HUES6 (cell line): ENCODE measurements at regions not wholly inside any gene's neighbourhood (a gene's known extent, or its start where the extent isn't known, plus 50 kb on each side); places are given as distances from the start of the nearest gene placed in this dataset.

ENCODE experiments used
- H3K27ac ChIP-seq: 2 replicates; pipeline ENCODE4 v1.7.0; 2013; ENCODE audit warnings: low read depth, mild to moderate bottlenecking, low read length, inconsistent platforms
- H3K27me3 ChIP-seq: 2 replicates; pipeline ENCODE4 v1.6.1; 2013; ENCODE audit warnings: low read length; ENCODE audit not compliant: control insufficient read depth, insufficient read depth
- H3K36me3 ChIP-seq: 2 replicates; pipeline ENCODE4 v1.6.1; 2013; ENCODE audit warnings: low read length; ENCODE audit not compliant: control insufficient read depth, insufficient read depth
- H3K4me1 ChIP-seq: 2 replicates; pipeline ENCODE4 v1.6.1; 2013; ENCODE audit warnings: low read length; ENCODE audit not compliant: control insufficient read depth, insufficient read depth
- H3K4me3 ChIP-seq: 2 replicates; pipeline ENCODE4 v1.5.1; 2013; ENCODE audit warnings: low read depth, low read length
- H3K9ac ChIP-seq: one replicate; pipeline ENCODE4 v1.6.1; 2013; ENCODE audit warnings: mild to moderate bottlenecking, low read length
- H3K9me3 ChIP-seq: 2 replicates; pipeline ENCODE4 v1.6.1; 2013; ENCODE audit warnings: low read depth, low read length; ENCODE audit not compliant: control insufficient read depth, insufficient read depth

- no peaks in the 10 kb centered on the region for H3K27me3 ChIP-seq
- no peaks in the 10 kb centered on the region for H3K9me3 ChIP-seq
- H3K9ac ChIP-seq = no peak overlapping the region
- no peak overlapping the region for H3K27ac ChIP-seq
- H3K4me3 ChIP-seq = no peak overlapping the region
- H3K4me1 ChIP-seq = no peaks in the 10 kb centered on the region
- H3K36me3 ChIP-seq = no peaks in the 10 kb centered on the region
Measured at GRCh38 chr5:89484962-89485361, 602.0 kb upstream of the MEF2C start.

- no peak overlapping the region for H3K4me3 ChIP-seq
- H3K4me1 ChIP-seq = no peaks in the 10 kb centered on the region
- H3K9me3 ChIP-seq = no peaks in the 10 kb centered on the region
- H3K9ac ChIP-seq = no peak overlapping the region
- no peak overlapping the region for H3K27ac ChIP-seq
- H3K27me3 ChIP-seq = no peaks in the 10 kb centered on the region
- no peaks in the 10 kb centered on the region for H3K36me3 ChIP-seq
Measured at GRCh38 chr5:89480406-89481007, 597.5 kb upstream of the MEF2C start.

- H3K4me3 ChIP-seq = no peak overlapping the region
- H3K4me1 ChIP-seq = no peaks in the 10 kb centered on the region
- no peaks in the 10 kb centered on the region for H3K36me3 ChIP-seq
- no peaks in the 10 kb centered on the region for H3K27me3 ChIP-seq
- no peak overlapping the region for H3K9ac ChIP-seq
- no peak overlapping the region for H3K27ac ChIP-seq
- H3K9me3 ChIP-seq = no peaks in the 10 kb centered on the region
Measured at GRCh38 chr5:89478851-89479250, 595.9 kb upstream of the MEF2C start.

- no peak overlapping the region for H3K27ac ChIP-seq
Measured at GRCh38 chr5:89473196-89473595, 590.2 kb upstream of the MEF2C start.

GRCh38 chr5:89471541-89471940 is 588.6 kb upstream of the MEF2C start:
- H3K4me3 ChIP-seq = no peak overlapping the region
- H3K27me3 ChIP-seq = no peaks in the 10 kb centered on the region
- no peaks in the 10 kb centered on the region for H3K36me3 ChIP-seq
- H3K4me1 ChIP-seq = no peaks in the 10 kb centered on the region
- no peak overlapping the region for H3K27ac ChIP-seq
- H3K9me3 ChIP-seq = no peaks in the 10 kb centered on the region
- H3K9ac ChIP-seq = no peak overlapping the region

More at GRCh38 chr5:89473196-89473595, 590.2 kb upstream of the MEF2C start:
- Histone ChIP-seq H3K4me1 (no peaks in the 10 kb centered on the region), H3K9ac (no peak overlapping the region), H3K36me3 (no peaks in the 10 kb centered on the region), H3K9me3 (no peaks in the 10 kb centered on the region), H3K27me3 (no peaks in the 10 kb centered on the region), H3K4me3 (no peak overlapping the region)

GRCh38 chr5:89471115-89471514 is 588.1 kb upstream of the MEF2C start:
- no peak overlapping the region for H3K4me3 ChIP-seq
- H3K36me3 ChIP-seq = no peaks in the 10 kb centered on the region
- no peak overlapping the region for H3K9ac ChIP-seq
- no peaks in the 10 kb centered on the region for H3K9me3 ChIP-seq
- no peaks in the 10 kb centered on the region for H3K27me3 ChIP-seq
- no peak overlapping the region for H3K27ac ChIP-seq
- no peaks in the 10 kb centered on the region for H3K4me1 ChIP-seq

GRCh38 chr5:89470658-89471057 is 587.7 kb upstream of the MEF2C start:
- no peak overlapping the region for H3K9ac ChIP-seq
- H3K9me3 ChIP-seq = no peaks in the 10 kb centered on the region
- no peaks in the 10 kb centered on the region for H3K27me3 ChIP-seq
- no peaks in the 10 kb centered on the region for H3K4me1 ChIP-seq
- no peak overlapping the region for H3K27ac ChIP-seq
- H3K36me3 ChIP-seq = no peaks in the 10 kb centered on the region
- no peak overlapping the region for H3K4me3 ChIP-seq

- H3K27me3 ChIP-seq = no peaks in the 10 kb centered on the region
- H3K9ac ChIP-seq = no peak overlapping the region
- H3K27ac ChIP-seq = no peak overlapping the region
- H3K4me3 ChIP-seq = no peak overlapping the region
- H3K4me1 ChIP-seq = no peaks in the 10 kb centered on the region
- no peaks in the 10 kb centered on the region for H3K36me3 ChIP-seq
- no peaks in the 10 kb centered on the region for H3K9me3 ChIP-seq
Measured at GRCh38 chr5:89458332-89458656, 575.3 kb upstream of the MEF2C start.

GRCh38 chr5:89457411-89458331 is 574.7 kb upstream of the MEF2C start:
- Histone ChIP-seq H3K4me3 (no peak overlapping the region), H3K9ac (no peak overlapping the region), H3K36me3 (no peaks in the 10 kb centered on the region), H3K4me1 (no peaks in the 10 kb centered on the region), H3K9me3 (no peaks in the 10 kb centered on the region), H3K27me3 (no peaks in the 10 kb centered on the region), H3K27ac (no peak overlapping the region)

GRCh38 chr5:89452081-89452480 is 569.1 kb upstream of the MEF2C start:
- H3K27me3 ChIP-seq = no peaks in the 10 kb centered on the region
- no peak overlapping the region for H3K4me3 ChIP-seq
- no peak overlapping the region for H3K9ac ChIP-seq
- H3K9me3 ChIP-seq = no peaks in the 10 kb centered on the region
- peaks cover 27% of the 10 kb centered on the region; the same call in 1 of the 2 replicates for H3K4me1 ChIP-seq
- H3K27ac ChIP-seq = no peak overlapping the region
- H3K36me3 ChIP-seq = no peaks in the 10 kb centered on the region

- no peaks in the 10 kb centered on the region for H3K36me3 ChIP-seq
- H3K9ac ChIP-seq = no peak overlapping the region
- H3K9me3 ChIP-seq = no peaks in the 10 kb centered on the region
- H3K4me3 ChIP-seq = no peak overlapping the region
- H3K4me1 ChIP-seq = peaks cover 29% of the 10 kb centered on the region; the same call in 1 of the 2 replicates
- H3K27me3 ChIP-seq = no peaks in the 10 kb centered on the region
- H3K27ac ChIP-seq = no peak overlapping the region
Measured at GRCh38 chr5:89451263-89451662, 568.3 kb upstream of the MEF2C start.
